ENCODE measurements at regions not wholly inside any gene's neighbourhood (a gene's known extent, or its start where the extent isn't known, plus 50 kb on each side); places are given as distances from the start of the nearest gene placed in this dataset.

- Histone ChIP-seq H3K27ac (no peak overlapping the region), H3K9me3 (no peaks in the 10 kb centered on the region), H3K4me3 (no peak overlapping the region), H3K36me3 (no peaks in the 10 kb centered on the region), H3K27me3 (peaks cover 21% of the 10 kb centered on the region), H3K4me1 (no peaks in the 10 kb centered on the region)
- intact Hi-C loops (cut with DNase I): no loop called here
- no peak for DNase-seq
- no peak for ATAC-seq
- TF ChIP-seq CTCF (IDR thresholded peaks at IDR 0.05): no peak
Measured at GRCh38 chr1:17979815-17980214, 127.8 kb upstream of the IGSF21 start.

GRCh38 chr1:17982197-17982596 lies 125.4 kb upstream of the IGSF21 start:
- DNase-seq (no peak), ATAC-seq (no peak)
- Histone ChIP-seq H3K4me3 (no peak overlapping the region), H3K27ac (no peak overlapping the region), H3K27me3 (peaks cover 21% of the 10 kb centered on the region), H3K36me3 (no peaks in the 10 kb centered on the region), H3K9me3 (no peaks in the 10 kb centered on the region), H3K4me1 (no peaks in the 10 kb centered on the region)
- intact Hi-C loops (cut with DNase I): no loop called here
- TF ChIP-seq CTCF (IDR thresholded peaks at IDR 0.05): no peak

- Histone ChIP-seq H3K27me3 (peaks cover 21% of the 10 kb centered on the region), H3K9me3 (no peaks in the 10 kb centered on the region), H3K4me3 (no peak overlapping the region), H3K36me3 (no peaks in the 10 kb centered on the region), H3K27ac (no peak overlapping the region), H3K4me1 (no peaks in the 10 kb centered on the region)
- TF ChIP-seq CTCF (IDR thresholded peaks at IDR 0.05): peak; percentile 55
- DNase-seq (peak; percentile 33), ATAC-seq (peak; percentile 64)
- intact Hi-C loops (cut with DNase I): no loop called here
Measured at GRCh38 chr1:17984583-17984982, 123.0 kb upstream of the IGSF21 start.

- no peak for TF ChIP-seq CTCF (IDR thresholded peaks at IDR 0.05)
- peak; percentile 26 for DNase-seq
- no peaks in the 10 kb centered on the region for H3K9me3 ChIP-seq
- no peak overlapping the region for H3K4me3 ChIP-seq
- intact Hi-C loops (cut with DNase I): no loop called here
- peaks cover 21% of the 10 kb centered on the region for H3K27me3 ChIP-seq
- no peaks in the 10 kb centered on the region for H3K36me3 ChIP-seq
- H3K4me1 ChIP-seq: no peaks in the 10 kb centered on the region
- H3K27ac ChIP-seq: no peak overlapping the region
- ATAC-seq: no peak
Measured at GRCh38 chr1:17986156-17986555, 121.4 kb upstream of the IGSF21 start.

- Histone ChIP-seq H3K9me3 (no peaks in the 10 kb centered on the region), H3K27ac (no peak overlapping the region), H3K36me3 (no peaks in the 10 kb centered on the region), H3K27me3 (peaks cover 2% of the 10 kb centered on the region), H3K4me3 (no peak overlapping the region), H3K4me1 (no peaks in the 10 kb centered on the region)
- intact Hi-C loops (cut with DNase I): no loop called here
- DNase-seq: no peak
- no peak for TF ChIP-seq CTCF (IDR thresholded peaks at IDR 0.05)
- ATAC-seq: no peak
Measured at GRCh38 chr1:17990401-17990800, 117.2 kb upstream of the IGSF21 start.

GRCh38 chr1:17991996-17992395 lies 115.6 kb upstream of the IGSF21 start:
- Histone ChIP-seq H3K4me1 (no peaks in the 10 kb centered on the region), H3K27me3 (peaks cover 2% of the 10 kb centered on the region), H3K27ac (no peak overlapping the region), H3K4me3 (no peak overlapping the region), H3K36me3 (no peaks in the 10 kb centered on the region), H3K9me3 (no peaks in the 10 kb centered on the region)
- intact Hi-C loops (cut with DNase I): no loop called here
- no peak for TF ChIP-seq CTCF (IDR thresholded peaks at IDR 0.05)
- no peak for DNase-seq
- ATAC-seq: no peak
